Mammary epithelial cell (primary cell): ENCODE measurements at regions not wholly inside any gene's neighbourhood (a gene's known extent, or its start where the extent isn't known, plus 50 kb on each side); places are given as distances from the start of the nearest gene placed in this dataset.

Source experiments
- CTCF ChIP-seq, 2 donors: IDR thresholded peaks in 1 of 2; conservative IDR thresholded peaks in 1 of 2; 2 replicates each; pipeline ENCODE4 v1.5.1; 2011 to 2012; ENCODE audit warnings: inconsistent platforms in 2 of 2, low read length in 2 of 2, mild to moderate bottlenecking in 2 of 2, control low read depth in 1 of 2, low read depth in 1 of 2; ENCODE audit not compliant: insufficient read depth in 1 of 2; ENCODE audit errors: extremely low read depth in 1 of 2
- EZH2 ChIP-seq: IDR thresholded peaks from 2 replicates; pipeline ENCODE4 v1.6.1; 2012; ENCODE audit warnings: low read length, inconsistent platforms, borderline replicate concordance

- no peak for TF ChIP-seq CTCF (conservative IDR thresholded peaks at IDR 0.05 in 1 of 2, IDR thresholded peaks at IDR 0.05 in 1 of 2; ENCODE audit: extremely low read depth in 1 of 2, insufficient read depth in 1 of 2, low read depth in 1 of 2, low read length in 2 of 2)
- TF ChIP-seq EZH2: no peak
These were observed 396.0 kb downstream of the LRRIQ3 start for GRCh38 chr1:73801912-73802429.
